Limb (tissue), 2 donors: ENCODE measurements at regions not wholly inside any gene's neighbourhood (a gene's known extent, or its start where the extent isn't known, plus 50 kb on each side); places are given as distances from the start of the nearest gene placed in this dataset.
A peak's percentile ranks its signal among the peaks of the same experiment; 100 is the strongest.
"Not testable (repeated sequence)": the region's sequence is repeated elsewhere in the genome, so short reads cannot be mapped to it uniquely, and the experiment has no call there.

ENCODE experiments used
- DNase-seq, 2 donors: peaks; one replicate each; pipeline ENCODE4 v3.0.0-alpha.2; 2016; ENCODE audit errors: extremely low spot score in 2 of 2

DNA sequence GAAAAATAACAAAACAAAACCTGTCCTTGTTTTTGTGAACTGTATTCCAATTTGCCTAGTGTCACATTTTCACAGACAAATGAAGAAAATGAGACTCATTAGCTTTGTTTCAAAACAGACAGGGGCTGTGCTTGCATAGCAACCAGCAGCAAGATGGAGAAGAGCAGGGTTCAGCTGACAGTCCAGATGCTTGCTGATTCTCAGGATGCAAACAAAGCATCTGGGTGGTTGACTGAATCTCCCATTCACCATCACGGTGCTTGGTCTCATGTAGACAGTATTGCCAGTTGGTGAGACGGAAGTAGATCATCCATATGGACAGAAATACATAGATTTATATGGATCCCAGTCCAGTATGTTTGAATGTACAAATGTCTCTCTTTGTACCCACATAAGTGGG, 326.8 kb downstream of the CCDC85A start:
- no peak for DNase-seq

DNA sequence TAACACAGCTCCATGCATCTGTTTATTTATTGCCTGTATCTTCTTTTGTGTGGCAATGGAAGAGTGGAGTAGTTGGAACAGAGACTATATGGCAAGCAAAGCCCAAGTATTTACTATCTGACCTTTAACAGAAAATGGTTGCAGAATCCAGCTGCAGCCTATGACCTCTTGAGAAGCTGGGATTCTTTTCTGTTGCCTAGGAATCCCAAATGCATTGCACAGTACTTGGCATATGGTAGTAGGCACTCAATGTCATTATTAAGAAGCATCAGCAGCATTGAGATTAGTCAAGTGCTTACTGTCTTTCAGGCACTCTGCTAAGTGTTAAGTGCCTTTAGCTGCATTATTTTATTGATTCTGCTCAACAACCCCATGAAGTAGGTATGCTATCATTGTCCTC, 331.6 kb downstream of the CCDC85A start:
- no peak for DNase-seq

DNA sequence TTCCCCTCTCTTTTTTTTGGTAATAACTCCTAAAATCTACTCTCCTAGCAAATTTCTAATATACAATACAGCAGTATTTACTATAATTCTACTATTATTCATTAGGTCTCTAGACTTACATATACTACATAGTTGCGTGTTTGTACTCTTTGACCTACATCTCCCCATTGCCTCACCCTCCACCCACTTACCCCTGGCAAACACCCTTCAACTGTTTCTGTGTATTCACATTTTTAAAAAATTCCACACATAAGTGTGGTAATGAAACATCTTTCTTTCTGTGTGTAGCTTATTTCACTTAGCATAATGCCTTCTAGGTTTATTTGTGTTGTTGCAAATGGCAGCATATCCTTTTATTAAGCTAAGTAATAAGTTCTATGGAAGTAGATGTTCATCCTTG, 336.0 kb downstream of the CCDC85A start:
- no peak for DNase-seq

DNA sequence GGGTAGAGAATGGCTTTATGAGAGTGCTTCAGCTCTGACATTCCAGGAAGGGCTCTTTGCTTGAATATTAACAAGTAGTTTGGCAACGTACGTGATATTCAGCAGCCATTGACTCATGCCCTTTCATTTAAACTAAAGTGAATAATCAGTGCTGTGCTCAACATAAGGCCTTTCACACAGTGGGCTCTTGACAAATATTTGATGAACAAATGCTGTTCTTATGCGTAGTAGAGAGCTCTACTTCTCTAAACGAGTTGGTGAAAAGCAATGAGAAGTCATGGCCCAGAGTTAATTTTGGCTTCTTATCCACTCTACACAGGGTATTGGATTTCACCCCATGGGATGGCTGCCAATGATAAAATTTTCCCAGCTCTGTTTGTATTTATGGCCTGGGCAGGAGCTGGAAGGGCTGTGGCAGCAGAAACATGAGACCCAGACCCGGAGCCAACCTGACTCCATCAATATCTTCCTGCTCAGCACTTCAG, 338.9 kb downstream of the CCDC85A start:
- DNase-seq, result peak; percentile 53 to 54

DNA sequence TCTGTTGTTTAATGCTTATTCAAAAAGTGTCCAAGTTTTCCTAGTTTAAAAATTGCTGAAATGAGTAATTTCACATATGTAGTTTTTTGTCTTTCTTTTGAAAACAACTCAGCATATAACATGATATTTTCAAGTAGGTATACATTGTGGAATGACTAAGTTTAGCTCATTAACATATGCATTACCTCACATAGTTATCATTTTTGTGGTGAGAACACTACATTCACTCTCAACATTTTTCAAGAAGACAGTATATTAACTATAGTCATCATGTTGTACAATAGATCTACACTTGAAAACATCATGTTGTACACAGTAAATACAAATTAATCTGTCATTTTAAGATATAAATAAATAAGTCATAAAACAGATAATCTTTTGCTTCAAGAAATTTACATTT, 340.0 kb downstream of the CCDC85A start:
- no peak for DNase-seq

DNA sequence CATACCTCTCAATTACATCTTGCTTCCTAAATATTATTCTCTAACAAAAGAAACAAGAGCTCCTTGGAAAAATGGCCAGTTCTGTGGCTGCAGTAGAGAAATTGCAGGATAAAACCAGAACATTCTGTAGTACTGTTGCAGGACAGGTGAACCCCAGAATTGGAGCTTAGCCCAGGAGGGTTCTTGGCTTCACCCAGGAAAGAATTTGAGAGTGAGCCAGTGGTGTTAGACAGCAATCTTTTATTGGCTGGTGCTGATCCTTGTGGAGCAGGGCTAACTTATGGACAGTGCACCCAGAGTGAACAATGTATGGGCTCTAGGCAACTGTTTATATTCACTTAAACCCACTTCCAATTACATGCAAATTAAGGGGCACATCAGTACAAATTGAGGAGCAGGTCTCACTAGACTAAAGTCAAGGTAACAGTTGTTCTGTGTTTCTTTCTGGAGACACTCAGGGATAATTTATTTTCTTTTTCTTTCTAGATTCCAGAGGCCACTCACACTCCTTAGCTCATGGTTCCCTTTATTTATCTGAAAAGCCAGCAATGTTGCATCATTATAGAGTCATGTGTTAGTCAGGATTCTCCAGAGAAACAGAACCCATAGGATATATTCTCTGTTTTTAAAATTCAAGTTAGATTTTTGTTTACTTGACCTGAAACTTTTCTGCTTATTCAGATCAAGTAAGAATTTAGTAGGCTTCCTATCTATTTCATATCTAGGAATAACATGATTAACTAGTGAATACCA, 348.1 kb downstream of the CCDC85A start:
- DNase-seq, result no peak

DNA sequence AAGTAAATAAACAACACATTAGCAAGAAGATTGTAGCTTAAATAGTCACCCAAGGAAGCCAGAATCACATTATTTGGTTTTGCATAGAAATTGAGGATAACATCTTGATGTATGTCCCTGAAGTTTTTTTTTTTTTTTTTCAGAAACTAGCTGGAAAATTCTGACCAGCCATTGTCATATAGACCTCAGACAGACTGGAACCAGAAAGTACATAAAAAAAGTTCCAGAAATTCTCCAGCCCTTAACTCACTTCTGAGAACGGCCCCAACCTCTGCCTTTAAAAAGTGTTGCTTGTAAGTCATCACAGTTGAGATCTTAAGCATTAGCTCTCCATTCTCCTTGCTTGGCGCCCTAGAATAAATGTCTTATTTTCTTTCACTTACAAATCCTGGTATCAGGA, 350.5 kb downstream of the CCDC85A start:
- no peak for DNase-seq

DNA sequence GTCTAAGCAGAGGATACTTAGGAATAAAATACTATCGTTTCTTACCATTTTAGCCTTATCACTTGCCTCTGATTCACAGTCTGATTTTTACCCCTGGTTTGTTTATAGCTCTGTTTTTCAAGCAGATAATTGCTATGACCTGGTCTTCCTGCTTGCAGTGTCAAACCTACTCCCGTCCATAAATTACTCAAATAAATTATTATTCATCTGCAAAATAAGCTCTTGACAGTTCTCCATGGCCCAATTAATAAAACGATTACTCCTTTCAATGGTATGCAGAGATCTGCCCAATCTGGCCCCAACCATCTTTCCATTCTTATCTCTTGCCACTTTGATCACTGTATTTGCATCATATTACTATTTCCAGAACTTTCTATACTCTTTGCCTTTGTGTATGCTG, 354.0 kb downstream of the CCDC85A start:
- DNase-seq, result no peak

DNA sequence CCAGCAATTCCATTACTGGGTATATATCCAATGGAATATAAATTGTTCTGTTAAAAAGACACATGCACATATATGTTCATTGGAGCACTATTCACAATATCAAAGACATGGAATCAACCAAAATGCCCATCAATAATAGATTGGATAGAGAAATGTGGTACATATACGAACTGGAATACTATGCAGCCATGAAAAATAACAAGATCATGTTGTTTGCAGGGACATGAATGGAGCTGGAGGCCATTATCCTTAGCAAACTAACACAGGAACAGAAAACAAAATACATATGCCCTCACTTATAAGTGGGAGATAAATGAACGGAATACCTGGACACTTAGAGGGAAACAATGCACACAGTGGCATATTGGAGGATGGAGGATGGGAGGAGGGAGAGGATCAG, 355.8 kb downstream of the CCDC85A start:
- no peak for DNase-seq

DNA sequence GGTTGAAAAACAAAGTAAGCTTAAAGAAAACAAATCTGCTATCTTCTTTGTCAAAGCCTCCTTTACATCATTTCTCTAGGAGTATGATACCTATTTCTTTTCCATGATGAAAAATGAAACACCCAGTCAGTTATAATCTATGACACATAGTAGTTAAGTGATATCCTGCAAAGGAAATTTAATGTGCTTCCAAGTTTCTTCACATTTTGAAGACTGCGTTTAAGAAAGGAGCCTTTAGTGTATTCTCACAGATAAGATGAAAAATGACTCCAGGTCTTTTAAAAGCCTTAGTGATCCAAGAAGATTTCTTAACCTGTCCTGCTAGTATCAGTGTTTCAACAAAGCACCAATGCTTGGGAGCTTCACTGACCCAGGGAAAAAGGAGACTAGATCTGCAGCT, 356.7 kb downstream of the CCDC85A start:
- no peak for DNase-seq

DNA sequence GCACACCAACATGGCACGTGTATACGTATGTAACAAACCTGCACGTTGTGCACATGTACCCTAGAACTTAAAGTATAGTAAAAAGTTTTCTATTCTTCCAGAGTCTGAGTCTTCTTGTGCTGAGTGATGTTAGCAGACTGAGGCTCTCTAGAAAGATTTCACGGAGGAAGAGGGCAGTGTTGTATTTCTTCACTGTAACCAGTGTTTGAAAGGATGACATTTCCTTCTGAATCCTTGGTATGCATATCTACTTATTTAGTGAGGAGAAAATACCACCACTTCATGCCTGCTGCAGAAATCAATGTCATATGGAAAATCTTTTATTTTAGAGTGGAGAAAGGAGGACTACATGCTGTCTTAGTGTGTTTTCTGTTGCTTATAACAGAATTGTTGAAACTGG, 357.1 kb downstream of the CCDC85A start:
- no peak for DNase-seq

DNA sequence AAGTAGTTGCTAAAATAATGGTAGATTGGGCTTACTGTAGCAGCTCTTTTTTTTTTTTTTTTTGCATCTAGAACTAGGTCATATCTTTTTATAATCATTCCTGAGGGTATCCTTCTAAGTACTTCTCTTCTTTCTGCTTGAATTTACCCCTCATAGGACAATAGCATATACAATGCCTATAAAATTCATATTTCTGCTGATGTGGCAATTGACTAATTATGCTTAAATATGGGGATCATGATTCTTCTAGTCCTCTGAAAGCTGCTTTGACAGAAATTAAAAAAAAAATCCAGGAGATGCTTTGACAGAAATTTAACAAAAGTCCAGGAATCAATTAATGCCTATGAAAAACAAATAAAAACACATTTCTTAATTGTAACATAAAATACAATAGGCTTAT, 358.4 kb downstream of the CCDC85A start:
- DNase-seq, result no peak

DNA sequence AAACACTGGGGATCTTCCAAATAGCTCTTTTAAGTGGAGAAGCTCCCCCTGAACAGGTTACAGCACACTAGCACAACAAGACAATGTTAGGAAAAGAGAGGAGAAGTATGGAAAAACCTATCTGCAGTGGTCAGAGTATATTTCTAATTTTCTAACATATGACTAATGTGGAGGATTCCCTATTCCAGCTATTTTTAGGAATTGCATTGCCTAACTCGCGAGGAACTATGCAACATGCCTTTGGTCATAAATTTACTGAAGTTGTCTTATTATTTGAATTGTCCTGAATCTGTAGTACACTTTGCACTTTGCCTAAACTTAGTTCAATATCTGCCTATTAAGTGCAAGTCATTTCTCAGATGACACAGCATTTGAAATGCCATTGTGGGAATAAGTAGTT, 381.4 kb downstream of the CCDC85A start:
- DNase-seq, result no peak

DNA sequence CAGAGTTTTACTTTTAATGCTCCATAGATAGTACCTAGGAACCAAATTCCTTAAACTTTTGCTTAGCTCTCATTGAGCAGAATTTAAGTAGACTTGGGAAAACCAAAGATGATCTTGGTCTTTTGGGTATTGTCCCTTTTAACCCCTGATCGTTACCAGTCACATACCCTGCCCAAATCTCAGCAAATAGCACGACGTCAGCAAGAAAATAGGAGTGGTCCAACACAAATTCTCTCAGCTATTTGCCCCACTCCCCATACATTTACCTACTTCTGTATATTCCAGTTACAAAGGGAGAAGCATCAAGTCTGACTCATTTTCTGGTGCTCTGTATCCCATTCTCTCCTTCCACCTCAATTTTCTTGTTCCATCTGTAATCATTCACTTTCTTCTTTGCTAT, 387.3 kb downstream of the CCDC85A start:
- no peak for DNase-seq

DNA sequence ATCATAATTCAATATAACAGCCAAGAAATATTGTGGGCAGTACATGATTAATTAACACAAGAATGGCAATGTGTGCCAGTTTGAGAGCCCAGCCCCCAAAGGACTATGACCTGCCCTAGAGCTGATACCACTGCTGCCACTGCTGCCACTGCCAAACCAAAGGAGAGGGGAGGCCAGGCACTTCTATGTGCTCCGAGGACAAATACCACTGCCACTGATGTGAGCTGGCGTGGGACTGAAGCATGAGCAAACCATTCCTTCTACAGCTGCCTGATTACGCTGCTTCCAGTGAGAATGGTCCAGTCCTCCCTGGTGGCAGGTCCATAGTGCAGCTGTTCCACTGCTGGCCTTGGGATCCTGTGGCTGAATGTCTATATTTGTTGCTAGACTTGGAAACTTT, 392.2 kb downstream of the CCDC85A start:
- DNase-seq, result no peak

DNA sequence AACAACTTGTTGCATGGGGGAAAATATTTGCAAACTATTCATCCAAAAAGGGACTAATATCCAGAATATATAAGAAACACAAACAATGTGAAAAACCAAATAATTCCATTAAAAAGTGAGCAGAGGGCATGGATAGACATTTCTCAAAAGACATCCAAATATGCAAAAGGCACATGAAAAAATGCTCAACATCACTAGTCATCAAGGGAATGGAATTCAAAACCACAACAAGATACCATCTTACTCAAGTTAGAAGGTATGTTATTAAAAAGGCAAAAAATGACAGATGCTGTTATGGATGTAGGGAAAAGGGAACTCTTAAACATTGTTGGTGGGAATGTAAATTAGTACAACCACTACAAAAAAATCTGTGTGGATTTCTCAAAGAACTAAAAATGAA, 396.5 kb downstream of the CCDC85A start:
- no peak for DNase-seq

DNA sequence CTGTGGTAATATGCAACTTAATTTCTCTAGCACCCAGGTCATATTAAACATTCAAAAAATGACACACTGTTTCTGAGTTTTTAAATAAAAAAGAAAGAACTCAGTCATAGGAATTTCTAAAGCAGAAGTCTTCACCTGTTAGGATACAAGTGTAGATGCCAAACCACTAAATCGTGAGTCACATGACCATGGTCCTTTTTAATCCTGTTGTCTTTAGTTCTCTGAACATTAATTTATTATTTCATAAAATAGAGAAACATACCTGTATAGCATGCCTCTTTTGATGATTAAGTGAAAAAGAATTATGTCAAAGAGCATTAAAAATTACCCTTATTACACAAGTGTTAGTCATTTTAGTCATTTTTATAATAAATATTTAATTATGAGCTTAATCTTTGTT, 398.8 kb downstream of the CCDC85A start:
- DNase-seq, result no peak

DNA sequence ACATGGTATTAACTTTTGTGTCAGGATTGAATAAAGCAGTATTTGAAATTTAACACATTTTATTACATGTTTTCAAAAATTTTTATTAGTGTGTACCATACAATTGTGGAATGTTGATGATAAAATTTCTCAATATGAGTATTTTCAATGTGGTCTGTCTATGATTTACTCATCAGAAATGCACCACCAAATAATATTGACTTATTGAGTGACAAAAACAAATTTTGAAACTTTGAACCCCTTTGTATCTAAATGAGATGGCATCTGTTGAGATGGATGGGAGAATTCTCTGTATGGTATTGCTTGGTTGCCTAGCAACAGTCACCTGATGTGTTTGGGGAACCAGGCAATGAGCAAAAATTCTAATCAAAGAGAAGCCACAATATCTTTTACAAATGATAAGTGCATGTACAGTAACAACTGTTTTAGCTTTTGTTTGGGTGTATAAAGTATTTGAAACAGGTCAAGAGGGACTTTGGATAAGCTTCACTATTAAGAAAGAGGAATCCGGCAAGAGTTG, 400.1 kb downstream of the CCDC85A start:
- no peak for DNase-seq

DNA sequence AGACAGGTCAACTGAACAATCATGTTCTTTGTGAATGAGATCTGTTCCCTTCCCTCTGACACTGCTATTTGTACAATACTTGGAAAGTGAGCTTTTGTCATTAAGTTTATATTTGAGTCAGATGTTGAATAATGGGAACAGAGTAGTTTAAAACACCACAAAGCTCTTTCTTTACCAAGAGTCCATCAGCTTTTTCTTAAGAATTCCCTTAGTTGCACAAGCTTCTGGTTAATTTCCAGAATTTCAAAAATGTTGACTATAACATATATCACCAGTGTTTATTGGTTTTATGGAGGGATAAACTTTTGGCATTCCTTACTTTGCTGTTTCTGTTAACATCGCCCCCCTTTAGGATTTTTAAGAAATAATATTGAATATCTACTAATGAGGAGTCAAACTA, 403.7 kb downstream of the CCDC85A start:
- DNase-seq, result no peak

DNA sequence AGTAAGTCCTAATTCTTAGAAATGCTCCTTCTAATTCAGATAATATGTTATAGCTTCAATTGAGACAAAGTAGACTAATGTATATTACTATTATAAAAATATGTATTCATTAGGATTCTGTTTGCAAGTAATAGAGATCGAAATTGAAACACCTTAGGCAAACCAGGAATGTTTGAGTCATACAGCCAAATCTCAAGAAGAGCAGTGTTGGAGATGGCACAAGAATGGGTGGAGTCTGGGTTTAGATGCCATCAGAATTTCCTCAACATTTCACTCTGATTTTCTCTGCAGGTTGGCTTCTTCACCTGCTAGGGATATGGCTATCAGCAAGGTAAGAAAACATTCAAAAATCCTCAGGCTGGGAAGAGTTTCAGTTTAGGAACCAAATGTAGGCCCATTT, 405.4 kb downstream of the CCDC85A start:
- DNase-seq, result no peak

DNA sequence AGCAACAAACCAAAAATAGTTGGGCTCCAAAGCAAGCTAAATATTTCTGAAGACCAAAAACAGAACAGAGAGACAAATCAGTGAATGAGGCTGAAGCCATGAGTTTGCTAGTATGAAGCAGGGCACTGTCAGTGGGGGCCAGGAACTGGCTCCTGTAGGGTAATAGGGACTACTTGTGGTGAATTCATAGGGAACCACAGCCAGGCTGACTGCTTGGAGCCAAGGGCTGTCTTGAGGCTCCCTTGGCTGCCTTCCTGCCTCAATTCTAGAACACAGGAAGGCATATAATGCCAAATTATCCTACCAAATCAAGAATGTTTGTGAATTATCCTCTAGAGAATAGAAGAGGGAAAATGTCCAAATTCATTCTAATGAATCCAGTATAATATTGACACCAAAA, 406.0 kb downstream of the CCDC85A start:
- no peak for DNase-seq

DNA sequence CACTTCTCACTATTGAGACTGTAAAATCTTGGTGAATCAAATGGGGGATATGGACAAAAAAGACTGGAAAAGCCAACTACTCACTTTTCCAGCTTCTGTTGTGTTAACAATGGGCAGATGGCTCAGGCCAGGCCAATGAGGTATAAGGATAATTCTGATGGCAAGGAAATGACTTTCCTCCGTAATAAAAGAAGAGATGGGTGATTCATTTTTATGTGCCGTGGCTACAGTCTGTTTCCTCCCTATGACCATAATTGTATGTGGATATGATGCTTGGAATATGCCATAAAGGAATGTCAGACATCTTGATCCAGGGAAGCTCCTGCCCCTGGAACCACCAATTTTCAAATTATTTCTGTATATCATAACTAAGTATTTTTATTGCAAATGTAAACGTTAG, 406.8 kb downstream of the CCDC85A start:
- DNase-seq, result no peak

DNA sequence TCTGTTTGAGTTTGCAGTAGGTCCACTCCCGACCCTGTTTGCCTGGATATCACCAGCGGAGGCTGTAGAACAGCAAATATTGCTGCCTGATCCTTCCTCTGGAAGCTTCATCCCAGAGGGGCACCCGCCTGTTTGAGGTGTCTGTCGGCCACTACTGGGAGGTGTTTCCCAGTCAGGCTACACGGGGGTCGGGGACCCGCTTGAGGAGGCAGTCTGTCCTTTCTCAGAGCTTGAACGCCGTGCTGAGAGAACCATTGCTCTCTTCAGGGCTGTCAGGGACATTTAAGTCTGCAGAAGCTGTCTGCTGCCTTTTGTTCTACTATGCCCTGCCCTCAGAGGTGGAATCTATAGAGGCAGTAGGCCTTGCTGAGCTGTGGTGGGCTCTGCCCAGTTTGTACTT, 422.3 kb downstream of the CCDC85A start:
- DNase-seq, result not testable (repeated sequence)

DNA sequence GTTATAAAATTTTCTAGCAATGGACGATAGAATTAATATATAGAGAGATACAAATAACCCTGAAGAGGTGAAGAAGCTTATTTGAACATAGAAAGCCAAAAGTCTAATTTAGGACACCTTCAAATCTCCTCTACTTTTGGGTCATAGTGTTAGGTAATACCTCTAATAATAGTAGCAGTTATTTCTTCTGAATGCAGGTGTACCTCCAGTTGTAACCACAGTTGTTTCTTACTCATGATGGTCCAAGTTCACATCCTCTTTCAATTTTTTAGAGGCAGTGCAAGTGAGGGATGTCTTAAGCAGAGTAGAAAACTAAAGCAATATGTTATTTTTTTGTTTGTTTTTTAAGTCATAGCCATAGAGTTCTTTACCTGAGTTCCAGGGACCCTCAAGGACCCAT, 429.5 kb downstream of the CCDC85A start:
- no peak for DNase-seq
